Upper lobe of right lung (tissue), 1 donor: ENCODE measurements at regions not wholly inside any gene's neighbourhood (a gene's known extent, or its start where the extent isn't known, plus 50 kb on each side); places are given as distances from the start of the nearest gene placed in this dataset.
"Not testable (repeated sequence)": the region's sequence is repeated elsewhere in the genome, so short reads cannot be mapped to it uniquely, and the experiment has no call there.

Experiments used
- ATAC-seq: fragments of 200-7000 bp; cut with Tn5 transposase; one replicate; pipeline ENCODE4 v1.9.1; 2020; ENCODE audit warnings: mild to moderate bottlenecking, moderate library complexity
- DNase-seq: peaks from one replicate; pipeline ENCODE4 v3.0.0-alpha.2; 2020
- H3K27ac ChIP-seq: fragments of 200-600 bp; one replicate; pipeline ENCODE4 v1.8.0; 2022
- H3K27me3 ChIP-seq: fragments of 200-600 bp; one replicate; pipeline ENCODE4 v1.8.0; 2022; ENCODE audit warnings: mild to moderate bottlenecking
- H3K36me3 ChIP-seq: fragments of 200-600 bp; one replicate; pipeline ENCODE4 v1.8.0; 2022
- H3K4me1 ChIP-seq: fragments of 200-600 bp; one replicate; pipeline ENCODE4 v1.8.0; 2022
- H3K4me3 ChIP-seq: fragments of 200-600 bp; one replicate; pipeline ENCODE4 v1.8.0; 2022; ENCODE audit warnings: mild to moderate bottlenecking
- H3K9me3 ChIP-seq: fragments of 200-600 bp; one replicate; pipeline ENCODE4 v1.8.0; 2022
- CTCF ChIP-seq: fragments of 200-600 bp; IDR thresholded peaks from one replicate; pipeline ENCODE4 v1.8.0; 2022; ENCODE audit warnings: antibody characterized with exemption
- intact Hi-C: fragments of 100-400 bp; cut with DNase I; formaldehyde crosslinking; loops from one replicate; pipeline ENCODE4 v1.11.0; 2022
- donor health status: DM: no; HTN: yes; CAD: no; lungs with severe emphysema.

GRCh38 chr6:81933608-81934051 lies 181.1 kb upstream of the TENT5A start:
- Histone ChIP-seq H3K27ac (no peak overlapping the region), H3K27me3 (no peaks in the 10 kb centered on the region), H3K4me1 (no peaks in the 10 kb centered on the region), H3K9me3 (no peaks in the 10 kb centered on the region), H3K36me3 (no peaks in the 10 kb centered on the region), H3K4me3 (no peak overlapping the region)
- intact Hi-C loops: no loop called here
- TF ChIP-seq CTCF: no peak
- DNase-seq (no peak), ATAC-seq (no peak)

DNA sequence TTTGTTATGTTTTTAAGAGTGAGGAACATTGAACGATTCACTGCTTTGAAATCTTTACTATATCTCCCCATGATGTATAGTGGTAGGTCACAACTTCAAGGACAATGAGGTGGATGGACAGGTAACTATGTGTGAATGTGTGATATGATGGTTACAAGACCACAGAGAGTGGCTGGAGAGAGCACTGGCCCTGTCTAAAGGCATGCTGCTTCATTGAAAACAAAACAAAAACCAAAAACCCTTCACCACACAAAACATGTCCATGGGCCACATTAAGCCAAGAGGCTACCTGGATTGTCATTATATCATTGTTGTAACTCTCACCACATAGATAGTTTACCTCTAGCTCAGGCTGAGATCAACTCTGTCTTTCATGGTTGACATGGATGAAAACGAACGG lies 180.6 kb upstream of the TENT5A start:
- no peak overlapping the region for H3K4me3 ChIP-seq
- intact Hi-C loops: no loop called here

DNA sequence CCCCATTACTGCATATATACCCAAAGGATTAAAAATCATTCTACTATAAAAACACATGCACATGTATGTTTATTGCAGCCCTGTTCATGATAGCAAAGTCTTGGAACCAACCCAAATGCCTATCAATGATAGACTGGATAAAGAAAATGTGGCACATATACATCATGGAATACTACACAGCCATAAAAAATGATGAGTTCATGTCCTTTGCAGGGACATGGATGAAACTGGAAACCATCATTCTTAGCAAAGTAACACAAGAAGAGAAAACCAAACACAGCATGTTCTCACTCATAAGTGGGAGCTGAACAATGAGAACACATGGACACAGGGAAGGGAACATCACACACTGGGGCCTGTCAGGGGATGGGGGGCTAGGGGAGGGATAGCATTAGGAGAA lies 180.0 kb upstream of the TENT5A start:
- H3K27me3 ChIP-seq, H3K4me1 ChIP-seq, DNase-seq, ATAC-seq, intact Hi-C loops, H3K36me3 ChIP-seq, H3K27ac ChIP-seq, H3K4me3 ChIP-seq, H3K9me3 ChIP-seq: not testable (repeated sequence)

More for the DNA sequence above, 180.6 kb upstream of the TENT5A start:
- Histone ChIP-seq H3K27me3 (no peaks in the 10 kb centered on the region), H3K36me3 (no peaks in the 10 kb centered on the region), H3K27ac (no peak overlapping the region), H3K9me3 (no peaks in the 10 kb centered on the region), H3K4me1 (no peaks in the 10 kb centered on the region)
- ATAC-seq (no peak), DNase-seq (no peak)
- no peak for TF ChIP-seq CTCF

DNA sequence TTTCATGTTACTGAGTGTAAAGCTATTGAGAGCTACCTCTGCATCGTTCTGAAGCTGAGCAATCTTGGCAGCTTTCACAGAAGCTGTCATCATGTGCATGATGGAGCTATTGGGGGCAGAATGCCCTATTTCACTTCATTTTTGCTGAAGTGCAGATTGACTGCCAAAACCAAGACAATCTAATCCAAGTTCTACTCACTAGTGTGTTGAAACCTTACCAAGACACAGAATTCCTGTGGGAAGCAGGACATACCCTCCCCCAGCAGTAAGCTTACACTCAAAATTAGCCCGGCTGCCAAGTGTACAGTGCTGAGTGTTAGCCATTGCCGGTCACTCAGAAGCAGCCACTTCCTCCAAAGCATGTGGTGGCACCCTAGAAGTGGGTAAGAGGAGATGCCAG lies 177.3 kb upstream of the TENT5A start:
- DNase-seq (no peak), ATAC-seq (no peak)
- no peaks in the 10 kb centered on the region for H3K4me1 ChIP-seq
- no peaks in the 10 kb centered on the region for H3K36me3 ChIP-seq
- no peaks in the 10 kb centered on the region for H3K9me3 ChIP-seq
- no peak for TF ChIP-seq CTCF
- no peaks in the 10 kb centered on the region for H3K27me3 ChIP-seq
- H3K27ac ChIP-seq: no peak overlapping the region
- no peak overlapping the region for H3K4me3 ChIP-seq
- intact Hi-C loops: no loop called here

DNA sequence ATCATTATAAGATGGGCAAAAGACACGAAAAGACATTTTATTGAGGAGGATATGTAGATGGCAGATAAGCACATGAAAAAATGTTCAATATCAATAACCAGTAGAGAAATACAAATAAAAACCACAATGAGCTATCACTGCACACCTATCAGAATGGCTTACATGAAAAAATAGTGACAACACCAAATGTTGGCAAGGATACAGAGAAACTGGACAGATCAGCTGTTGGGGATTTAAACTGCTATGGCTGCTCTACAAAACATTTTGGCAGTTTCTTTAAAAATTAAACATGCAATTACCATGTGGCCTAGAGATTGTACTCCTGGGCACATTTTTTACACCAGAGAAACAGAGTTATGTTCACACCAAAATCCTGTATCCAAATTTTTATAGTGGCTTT lies 172.7 kb upstream of the TENT5A start:
- no peaks in the 10 kb centered on the region for H3K4me1 ChIP-seq
- no peaks in the 10 kb centered on the region for H3K9me3 ChIP-seq
- ATAC-seq (no peak), DNase-seq (no peak)
- H3K4me3 ChIP-seq: no peak overlapping the region
- intact Hi-C loops: no loop called here
- H3K27me3 ChIP-seq: no peaks in the 10 kb centered on the region
- no peak overlapping the region for H3K27ac ChIP-seq
- H3K36me3 ChIP-seq: no peaks in the 10 kb centered on the region
- no peak for TF ChIP-seq CTCF

DNA sequence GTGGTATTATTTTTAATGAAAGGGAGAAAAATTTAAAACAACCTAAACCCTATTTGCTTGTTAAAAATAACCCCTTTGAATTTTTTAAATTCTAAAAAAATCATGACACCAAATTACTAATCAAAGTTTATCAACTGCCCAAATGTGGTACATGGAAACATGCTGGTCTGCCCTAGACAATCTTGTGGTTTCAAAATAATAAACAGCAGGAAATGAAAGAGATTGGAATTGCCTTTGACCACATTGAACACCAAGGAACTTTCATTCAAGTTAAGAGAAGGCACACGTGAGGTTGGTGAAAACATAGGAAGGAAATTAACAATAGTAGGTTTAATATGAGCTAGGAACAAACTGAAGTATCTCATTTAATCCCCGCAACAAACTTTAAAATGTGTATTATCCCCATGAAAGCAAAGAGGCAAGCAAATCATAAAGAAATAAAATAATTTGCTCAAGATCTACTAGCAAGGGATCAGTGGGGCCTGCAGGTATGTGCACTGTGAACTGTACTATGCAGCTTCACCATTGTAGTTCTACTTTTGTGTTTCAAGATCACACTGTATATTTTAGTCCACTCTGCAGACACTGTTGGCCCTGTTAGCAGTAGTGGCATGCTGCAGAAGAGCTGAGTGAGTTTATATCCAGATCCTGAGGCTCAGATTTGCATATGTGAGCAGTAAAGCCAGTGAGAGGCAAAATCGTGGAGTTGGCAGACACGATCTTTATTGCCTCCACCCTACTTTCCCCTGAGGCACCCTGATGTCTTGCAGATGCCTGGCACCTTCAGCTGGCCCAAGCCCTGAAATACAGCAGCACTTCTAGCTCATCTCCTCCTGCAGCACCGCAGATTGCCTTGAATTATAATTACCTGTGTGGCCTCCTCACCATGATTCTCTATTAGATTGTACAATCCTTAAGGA lies 157.8 kb upstream of the TENT5A start:
- intact Hi-C loops: no loop called here
- ATAC-seq (no peak), DNase-seq (no peak)
- no peaks in the 10 kb centered on the region for H3K9me3 ChIP-seq
- H3K4me3 ChIP-seq: no peak overlapping the region
- no peak overlapping the region for H3K27ac ChIP-seq
- H3K27me3 ChIP-seq: no peaks in the 10 kb centered on the region
- TF ChIP-seq CTCF: no peak
- no peaks in the 10 kb centered on the region for H3K4me1 ChIP-seq
- H3K36me3 ChIP-seq: no peaks in the 10 kb centered on the region
